GM21529 (cell line): ENCODE measurements at regions not wholly inside any gene's neighbourhood (a gene's known extent, or its start where the extent isn't known, plus 50 kb on each side); places are given as distances from the start of the nearest gene placed in this dataset.
"Not testable (repeated sequence)": the region's sequence is repeated elsewhere in the genome, so short reads cannot be mapped to it uniquely, and the experiment has no call there.

Experiments used
- ATAC-seq: cut with Tn5 transposase; IDR thresholded peaks from one replicate; pipeline ENCODE4 v1.9.1; 2021; ENCODE audit not compliant: unreplicated experiment

DNA sequence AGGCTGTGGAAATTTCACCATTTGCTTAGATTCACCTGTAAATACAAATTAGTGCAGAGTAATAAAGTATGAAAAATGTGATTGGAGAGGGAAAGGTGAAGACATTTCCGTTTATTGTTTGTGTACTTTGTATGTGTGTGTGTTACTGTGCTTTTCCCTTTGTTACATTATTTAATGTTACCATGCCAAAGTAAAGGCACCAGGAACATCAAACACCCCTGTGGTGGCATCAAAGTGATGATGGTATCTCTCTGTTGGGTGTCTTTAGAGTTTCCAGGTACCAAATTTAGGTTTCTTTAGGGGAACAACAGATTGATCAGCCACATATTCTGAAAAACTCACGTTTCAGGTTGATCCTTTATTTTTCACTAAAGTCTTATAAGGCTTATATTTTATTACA lies 189.0 kb upstream of the FBXO33 start:
- no peak for ATAC-seq

GRCh38 chr14:39617537-39617936 lies 185.3 kb upstream of the FBXO33 start:
- no peak for ATAC-seq

DNA sequence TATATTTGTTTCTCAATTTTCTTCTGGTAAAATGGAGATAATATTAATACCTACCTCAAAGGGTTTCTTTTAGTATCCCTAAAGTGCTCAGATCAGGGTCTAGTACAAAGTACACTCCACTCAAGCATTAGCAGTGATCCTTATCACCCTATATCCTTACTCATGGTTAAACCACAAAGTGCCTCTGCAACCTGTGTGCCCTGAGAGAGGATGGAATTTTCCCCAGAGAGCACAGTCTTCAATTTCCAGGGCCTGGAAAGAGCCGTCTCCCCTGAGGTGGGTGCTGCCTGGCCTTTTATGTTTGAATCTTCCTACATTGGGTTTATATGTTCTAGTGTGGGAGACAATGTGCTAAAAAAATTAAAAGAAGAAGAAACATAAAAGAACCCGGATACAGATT lies 183.1 kb upstream of the FBXO33 start:
- ATAC-seq: no peak

DNA sequence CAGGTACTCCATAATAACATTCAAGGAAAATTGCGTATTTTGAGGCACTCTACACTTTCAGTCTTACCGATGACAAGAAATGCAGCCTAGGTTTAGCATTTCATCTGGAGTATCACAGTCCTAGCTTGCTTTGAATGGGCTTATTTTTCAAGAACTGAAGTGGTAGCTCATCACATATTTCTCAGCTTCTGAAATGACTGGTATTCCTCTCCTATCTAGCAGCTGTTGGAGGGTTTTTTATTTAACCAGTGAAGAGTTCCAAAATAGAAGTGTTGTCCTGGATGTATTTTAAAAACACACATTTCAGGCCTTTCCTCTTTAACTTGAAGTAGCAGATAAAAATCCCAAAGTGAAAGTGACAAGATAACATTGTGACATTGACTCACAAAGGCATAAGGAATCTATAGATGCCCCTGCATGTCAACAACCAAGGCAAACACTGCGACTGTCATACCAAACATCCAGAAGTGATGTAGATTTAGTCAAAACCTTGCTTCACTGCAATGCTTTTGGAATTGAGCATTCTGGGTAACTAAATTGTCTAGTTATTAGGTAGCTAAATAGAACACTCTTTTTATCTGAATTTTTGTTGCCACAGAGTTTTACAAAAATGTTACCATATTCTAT lies 182.2 kb upstream of the FBXO33 start:
- ATAC-seq: no peak

DNA sequence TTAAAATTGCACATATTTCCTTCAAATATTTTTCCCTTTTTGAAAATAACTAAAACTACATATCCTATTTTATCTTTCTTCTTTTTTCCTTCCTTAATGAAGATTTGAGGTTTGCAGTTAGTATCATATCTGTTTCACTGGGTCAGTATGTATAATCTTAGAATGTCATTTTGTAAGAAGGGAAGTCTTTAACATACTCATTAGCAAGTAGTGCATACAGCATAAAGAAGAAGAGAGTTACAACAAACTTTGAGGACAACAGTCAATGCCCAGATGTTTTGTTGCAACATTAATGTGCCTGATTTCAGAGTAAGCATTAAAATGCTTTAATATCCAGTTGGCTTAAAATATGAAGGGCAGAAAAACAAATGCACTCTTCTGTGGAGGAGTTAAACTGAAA lies 176.9 kb upstream of the FBXO33 start:
- no peak for ATAC-seq

- no peak for ATAC-seq
Measured at GRCh38 chr14:39607978-39608377, 175.7 kb upstream of the FBXO33 start.

GRCh38 chr14:39603942-39604341 lies 171.7 kb upstream of the FBXO33 start:
- ATAC-seq: no peak

DNA sequence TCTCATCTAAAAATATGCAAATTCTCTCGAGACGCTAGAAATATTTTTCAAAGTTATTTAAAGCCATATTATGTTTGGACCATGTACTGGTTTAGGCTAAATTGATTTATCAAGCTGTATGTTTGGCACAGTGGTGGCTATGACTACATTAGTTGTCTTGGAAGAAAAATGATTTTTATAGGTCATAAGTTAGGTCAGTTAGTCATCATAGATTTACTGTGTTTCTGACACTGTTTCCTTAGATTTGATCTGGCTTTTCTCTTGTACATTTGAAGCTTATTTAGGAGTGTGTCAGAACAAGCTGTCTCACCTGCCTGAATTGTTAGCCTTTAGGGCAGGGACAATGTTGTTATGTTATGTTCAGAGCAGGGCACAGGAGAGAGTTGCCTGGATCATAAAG lies 161.1 kb upstream of the FBXO33 start:
- ATAC-seq: no peak

GRCh38 chr14:39592116-39592789 lies 160.0 kb upstream of the FBXO33 start:
- ATAC-seq: no peak

GRCh38 chr14:39589882-39590281 lies 157.6 kb upstream of the FBXO33 start:
- not testable (repeated sequence) for ATAC-seq

DNA sequence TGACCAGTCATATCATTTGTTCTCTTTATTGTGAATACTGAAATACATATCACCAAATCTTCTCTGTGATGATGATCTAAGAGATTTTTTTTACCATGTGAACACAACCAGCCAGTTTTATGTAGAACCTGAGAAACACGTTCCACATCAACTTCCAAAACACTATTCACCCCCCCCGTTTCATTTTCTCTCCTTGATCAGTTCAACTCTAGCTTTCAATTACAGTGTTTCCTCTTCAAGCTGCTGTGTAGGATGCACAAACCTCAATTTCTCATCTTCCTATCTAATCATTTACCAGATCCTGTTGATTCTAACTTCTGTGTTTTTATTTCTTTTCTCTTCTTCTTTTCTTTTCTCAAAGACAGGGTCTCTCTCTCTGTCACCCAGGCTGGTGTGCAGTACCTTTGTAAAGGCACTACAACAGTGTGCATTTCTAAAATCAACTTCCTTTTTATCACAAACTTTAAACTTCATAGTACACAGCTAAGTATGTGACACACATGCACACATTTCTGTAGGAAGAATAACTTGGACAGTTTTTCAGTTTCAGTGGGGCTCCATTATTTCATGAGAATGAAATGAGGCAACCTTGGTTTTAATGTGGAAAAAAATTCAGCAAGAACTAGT lies 149.9 kb upstream of the FBXO33 start:
- no peak for ATAC-seq

DNA sequence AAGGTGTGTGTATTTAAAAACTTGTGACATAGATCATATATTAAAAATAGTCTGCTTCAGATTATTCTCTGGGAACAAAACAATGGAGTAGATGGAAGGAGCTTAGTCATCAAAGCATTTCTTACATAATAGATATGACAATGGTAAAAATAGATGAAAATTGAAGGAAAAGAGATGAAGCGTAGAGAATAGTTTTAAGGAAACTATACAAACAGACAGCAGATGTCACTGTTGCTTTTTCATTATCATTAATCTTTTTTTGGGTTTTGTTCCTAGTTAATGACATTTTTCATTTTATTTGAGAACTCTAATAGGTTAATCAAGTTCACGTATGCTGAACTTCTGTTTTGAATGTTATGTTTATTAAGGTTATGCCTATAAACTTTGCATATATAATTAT lies 149.2 kb upstream of the FBXO33 start:
- no peak for ATAC-seq

DNA sequence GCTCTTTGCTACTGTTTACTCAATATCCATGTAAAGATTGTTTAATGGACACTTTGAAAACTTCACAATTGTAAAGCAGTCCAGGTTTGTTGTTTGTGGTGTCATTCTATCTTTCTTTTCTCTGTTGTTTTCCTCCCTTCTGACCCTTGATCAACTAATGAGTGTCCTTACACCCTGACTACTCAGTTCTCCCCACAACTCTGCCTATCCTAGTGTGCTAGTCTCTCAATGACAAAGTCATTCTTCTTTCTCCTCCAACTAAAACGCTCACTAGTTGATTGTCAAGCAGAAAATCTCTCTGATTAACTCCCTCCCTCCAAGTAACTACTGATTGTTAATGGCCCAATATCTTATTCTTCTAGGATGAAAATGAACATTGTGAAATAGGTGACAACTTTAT lies 148.5 kb upstream of the FBXO33 start:
- no peak for ATAC-seq

DNA sequence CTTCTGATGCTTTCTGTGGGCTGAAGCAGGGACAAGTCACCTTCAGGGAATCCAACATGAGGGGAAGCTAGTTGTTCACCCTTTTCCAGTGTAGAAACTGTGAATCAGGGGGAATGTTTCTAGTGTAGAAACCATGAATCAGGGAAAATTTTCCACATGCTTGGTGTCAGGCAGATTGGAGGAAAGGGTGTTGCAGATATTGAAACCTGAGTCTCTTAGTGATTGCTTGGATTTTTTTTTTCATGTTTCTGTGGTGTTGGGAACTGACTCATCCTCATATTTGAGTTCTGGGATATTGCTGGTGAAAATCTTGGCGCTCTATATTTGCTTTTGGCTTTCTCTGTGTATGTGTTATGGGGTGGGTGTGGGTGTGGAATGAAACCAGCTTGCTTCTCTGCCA lies 144.5 kb upstream of the FBXO33 start:
- ATAC-seq: no peak

DNA sequence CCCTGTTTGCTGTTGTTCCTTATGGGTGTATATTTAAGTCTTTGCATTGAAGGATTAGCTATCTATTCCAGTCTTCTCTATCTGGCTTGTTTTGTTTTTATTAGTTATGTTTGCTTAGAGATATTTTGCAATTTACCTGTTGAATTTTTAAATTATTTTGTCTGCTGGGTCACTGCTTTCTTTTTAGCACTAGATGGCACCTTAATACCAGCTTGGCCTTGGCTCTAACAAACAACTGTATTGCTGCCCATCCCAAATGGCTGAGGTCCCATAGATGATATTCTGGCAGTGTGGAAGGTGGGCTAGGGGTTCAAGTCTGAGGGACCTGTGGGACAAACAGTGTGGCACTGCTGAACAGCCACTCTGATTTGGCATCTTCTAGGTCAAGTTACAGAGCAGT lies 144.0 kb upstream of the FBXO33 start:
- no peak for ATAC-seq

GRCh38 chr14:39568809-39569538 lies 136.7 kb upstream of the FBXO33 start:
- no peak for ATAC-seq

DNA sequence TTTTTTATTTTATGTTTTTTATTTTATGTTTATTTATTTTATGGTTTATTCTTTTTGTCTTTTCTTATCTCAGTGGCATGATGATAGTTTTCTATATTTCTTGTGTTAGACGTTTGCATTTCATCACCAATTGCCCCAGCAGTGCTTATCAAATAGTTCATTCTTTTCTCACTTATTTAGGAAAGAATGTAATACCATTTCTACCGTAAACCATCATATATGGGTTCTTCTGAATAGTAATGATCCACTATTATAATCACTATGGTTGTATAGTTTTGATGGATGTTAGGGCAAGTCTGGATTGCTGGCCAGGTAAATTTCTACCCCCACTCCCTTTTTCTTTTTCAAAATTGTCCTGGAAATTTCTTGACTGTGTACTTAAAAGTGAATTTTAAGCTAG lies 134.6 kb upstream of the FBXO33 start:
- no peak for ATAC-seq

GRCh38 chr14:39563361-39563760 lies 131.1 kb upstream of the FBXO33 start:
- ATAC-seq: no peak

GRCh38 chr14:39562175-39562574 lies 129.9 kb upstream of the FBXO33 start:
- no peak for ATAC-seq

DNA sequence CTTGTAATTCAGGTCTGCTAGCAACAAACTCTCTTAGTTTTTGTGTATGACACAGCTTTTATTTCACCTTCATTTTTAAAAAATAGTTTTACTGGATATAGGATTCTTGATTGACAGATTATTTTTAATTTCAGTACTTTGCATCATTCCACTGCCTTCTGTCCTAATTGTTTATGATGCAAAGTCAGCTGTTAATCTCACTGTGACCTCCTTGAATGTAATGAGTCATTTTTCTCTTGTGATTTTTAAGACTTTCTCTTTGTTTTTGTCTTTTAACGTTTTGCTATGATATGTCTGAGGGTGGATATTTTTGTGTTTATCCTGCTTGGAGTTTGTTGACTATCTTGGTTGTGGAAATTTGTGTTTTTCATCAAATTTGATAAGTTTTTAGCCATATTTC lies 126.3 kb upstream of the FBXO33 start:
- ATAC-seq: no peak

GRCh38 chr14:39555749-39556148 lies 123.5 kb upstream of the FBXO33 start:
- ATAC-seq: no peak

GRCh38 chr14:39554576-39554975 lies 122.3 kb upstream of the FBXO33 start:
- no peak for ATAC-seq
